Tibial artery (tissue), 4 donors: ENCODE measurements at regions not wholly inside any gene's neighbourhood (a gene's known extent, or its start where the extent isn't known, plus 50 kb on each side); places are given as distances from the start of the nearest gene placed in this dataset.

Experiments
- DNase-seq, 2 donors: peaks; one replicate each; pipeline ENCODE4 v3.0.0-alpha.2; 2019
- H3K27ac ChIP-seq, 2 donors: fragments of 200-600 bp; sonication (generic) in 1 of 2; 1 replicate in 1 of 2; 2 replicates in 1 of 2; pipeline ENCODE4 v1.5.1; 2018 to 2019; ENCODE audit warnings: mild to moderate bottlenecking in 1 of 2
- H3K27me3 ChIP-seq, 2 donors: fragments of 200-600 bp; sonication (generic) in 1 of 2; one replicate each; pipeline versions ENCODE4 v1.5.1 to v1.6.0; 2016 to 2019
- H3K36me3 ChIP-seq, 3 donors: fragments of 200-600 bp; sonication (generic) in 2 of 3; one replicate each; pipeline ENCODE4 v1.5.1; 2016 to 2019; ENCODE audit warnings: mild to moderate bottlenecking in 2 of 3
- H3K4me1 ChIP-seq, 4 donors: fragments of 200-600 bp; sonication (generic) in 2 of 4; 1 replicate in 3 of 4; 2 replicates in 1 of 4; pipeline ENCODE4 v1.5.1; 2016 to 2019
- H3K4me3 ChIP-seq, 2 donors: fragments of 200-600 bp; sonication (generic) in 1 of 2; 1 replicate in 1 of 2; 2 replicates in 1 of 2; pipeline ENCODE4 v1.5.1; 2018 to 2019; ENCODE audit warnings: mild to moderate bottlenecking in 2 of 2
- H3K9me3 ChIP-seq, 3 donors: fragments of 200-600 bp; sonication (generic) in 1 of 3; one replicate each; pipeline ENCODE4 v1.5.1; 2016 to 2019
- intact Hi-C: fragments of 100-400 bp; cut with DNase I; formaldehyde crosslinking; loops from one replicate; pipeline ENCODE4 v1.15.0; 2023; ENCODE audit warnings: low total_unique reads
- TF ChIP-seq, protein P1 (sequence below), 2 experiments: fragments of 200-600 bp in 1 of 2; fragments of 450-650 bp in 1 of 2; IDR thresholded peaks; one replicate each; pipeline ENCODE4 v1.5.1; 2017 to 2019; ENCODE audit warnings: antibody characterized with exemption in 2 of 2, mild to moderate bottlenecking in 1 of 2, moderate library complexity in 1 of 2

DNA sequence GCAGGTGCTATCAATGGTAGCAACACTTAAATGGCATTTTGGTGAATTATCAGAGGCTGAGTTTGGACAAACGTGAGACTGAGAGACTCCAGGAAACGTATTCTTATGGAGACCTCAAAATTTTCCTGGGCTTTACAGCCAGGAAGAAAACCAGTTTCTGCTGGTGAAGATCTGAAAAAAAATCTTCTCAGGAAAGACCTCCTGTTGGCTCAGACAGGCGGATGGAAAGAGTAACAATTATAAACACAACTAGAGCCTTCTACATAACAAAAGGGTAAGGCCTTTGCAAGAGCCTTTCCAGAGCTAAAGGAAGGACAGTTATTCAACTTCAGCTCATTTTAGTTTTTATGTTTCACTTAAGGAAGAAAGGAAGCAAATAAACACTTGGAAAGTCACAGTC lies 274.4 kb downstream of the THBS2 start:
- no peaks in the 10 kb centered on the region for H3K4me1 ChIP-seq
- TF ChIP-seq, protein P1, sequence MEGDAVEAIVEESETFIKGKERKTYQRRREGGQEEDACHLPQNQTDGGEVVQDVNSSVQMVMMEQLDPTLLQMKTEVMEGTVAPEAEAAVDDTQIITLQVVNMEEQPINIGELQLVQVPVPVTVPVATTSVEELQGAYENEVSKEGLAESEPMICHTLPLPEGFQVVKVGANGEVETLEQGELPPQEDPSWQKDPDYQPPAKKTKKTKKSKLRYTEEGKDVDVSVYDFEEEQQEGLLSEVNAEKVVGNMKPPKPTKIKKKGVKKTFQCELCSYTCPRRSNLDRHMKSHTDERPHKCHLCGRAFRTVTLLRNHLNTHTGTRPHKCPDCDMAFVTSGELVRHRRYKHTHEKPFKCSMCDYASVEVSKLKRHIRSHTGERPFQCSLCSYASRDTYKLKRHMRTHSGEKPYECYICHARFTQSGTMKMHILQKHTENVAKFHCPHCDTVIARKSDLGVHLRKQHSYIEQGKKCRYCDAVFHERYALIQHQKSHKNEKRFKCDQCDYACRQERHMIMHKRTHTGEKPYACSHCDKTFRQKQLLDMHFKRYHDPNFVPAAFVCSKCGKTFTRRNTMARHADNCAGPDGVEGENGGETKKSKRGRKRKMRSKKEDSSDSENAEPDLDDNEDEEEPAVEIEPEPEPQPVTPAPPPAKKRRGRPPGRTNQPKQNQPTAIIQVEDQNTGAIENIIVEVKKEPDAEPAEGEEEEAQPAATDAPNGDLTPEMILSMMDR (IDR thresholded peaks at IDR 0.05), result no peak
- peaks cover 0 to 15% (median 10%) of the 10 kb centered on the region in 3 donors for H3K9me3 ChIP-seq
- no peak for DNase-seq
- no peak overlapping the region for H3K4me3 ChIP-seq
- no peaks in the 10 kb centered on the region for H3K36me3 ChIP-seq
- intact Hi-C loops, result no loop called here
- no peaks in the 10 kb centered on the region for H3K27me3 ChIP-seq
- no peak overlapping the region for H3K27ac ChIP-seq

DNA sequence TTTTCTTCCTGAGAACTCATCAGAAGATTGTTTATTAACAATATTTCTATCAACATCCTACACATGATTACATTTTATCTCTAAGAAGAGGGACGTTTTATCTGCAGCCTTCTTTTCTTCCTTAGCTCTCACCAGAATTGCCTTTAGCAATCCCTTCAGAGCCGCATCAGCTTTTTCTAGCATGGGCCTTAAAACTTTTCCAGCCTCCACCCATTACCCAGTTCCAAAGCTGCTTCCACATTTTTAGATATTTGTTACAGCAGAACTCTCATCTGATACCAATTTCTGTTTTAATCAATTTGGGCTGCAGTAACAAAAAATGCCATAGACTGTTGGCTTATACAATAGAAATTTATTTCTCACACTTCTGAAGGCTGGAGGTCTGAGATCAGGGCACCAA lies 281.5 kb downstream of the THBS2 start:
- H3K9me3 ChIP-seq, result no peaks in the 10 kb centered on the region
- peaks cover 0 to 21% (median 5%) of the 10 kb centered on the region in 4 donors for H3K4me1 ChIP-seq
- DNase-seq, result no peak
- H3K27me3 ChIP-seq, result no peaks in the 10 kb centered on the region
- intact Hi-C loops, result no loop called here
- H3K4me3 ChIP-seq, result no peak overlapping the region
- TF ChIP-seq, protein P1 (IDR thresholded peaks at IDR 0.05), result no peak
- no peak overlapping the region for H3K27ac ChIP-seq
- H3K36me3 ChIP-seq, result no peaks in the 10 kb centered on the region

DNA sequence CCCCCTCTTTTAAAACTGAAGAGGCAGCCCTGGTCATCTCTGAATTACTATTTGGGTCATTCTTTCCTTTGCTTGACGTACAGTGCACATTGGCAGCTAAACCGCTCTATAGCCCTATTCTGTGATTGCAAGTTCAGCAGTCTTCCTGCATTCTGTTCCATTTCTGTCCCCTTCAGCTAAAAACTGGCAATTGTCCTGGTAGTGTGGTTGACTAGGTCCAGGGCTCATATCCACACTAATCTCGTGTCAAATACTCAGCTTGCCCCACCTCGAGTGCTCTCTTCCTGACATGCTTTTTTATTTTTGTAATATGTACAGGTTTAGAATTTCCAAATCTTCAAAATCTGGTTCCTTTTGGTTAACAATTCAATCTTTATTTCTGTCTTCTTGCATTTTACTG lies 282.1 kb downstream of the THBS2 start:
- H3K4me3 ChIP-seq, result no peak overlapping the region
- intact Hi-C loops, result no loop called here
- peaks cover 0 to 26% (median 6%) of the 10 kb centered on the region in 4 donors for H3K4me1 ChIP-seq
- no peaks in the 10 kb centered on the region for H3K9me3 ChIP-seq
- no peaks in the 10 kb centered on the region for H3K27me3 ChIP-seq
- H3K27ac ChIP-seq, result no peak overlapping the region
- TF ChIP-seq, protein P1 (IDR thresholded peaks at IDR 0.05), result no peak
- no peak for DNase-seq
- no peaks in the 10 kb centered on the region for H3K36me3 ChIP-seq

DNA sequence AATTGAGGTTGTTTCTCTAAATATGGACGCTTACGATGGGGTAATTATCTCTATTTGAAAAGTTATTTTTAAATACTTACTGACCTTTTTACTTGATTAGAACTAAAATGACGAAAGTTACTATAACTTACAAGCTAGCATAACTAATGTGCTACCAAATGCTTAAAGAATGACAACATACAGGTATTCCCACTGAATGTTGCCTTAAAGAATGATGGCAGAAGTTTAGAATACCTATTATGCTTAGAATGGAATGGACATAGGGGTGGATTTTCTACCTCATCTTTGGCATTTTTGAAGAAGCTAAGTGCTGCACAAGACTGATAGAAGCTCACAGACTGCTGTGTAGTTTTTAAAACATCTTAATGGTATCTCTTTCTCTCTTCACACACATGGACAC lies 284.8 kb downstream of the THBS2 start:
- DNase-seq, result no peak
- Histone ChIP-seq H3K4me3 (no peak overlapping the region), H3K4me1 (peaks cover 0 to 27% (median 6%) of the 10 kb centered on the region in 4 donors), H3K27ac (no peak overlapping the region), H3K27me3 (no peaks in the 10 kb centered on the region), H3K36me3 (no peaks in the 10 kb centered on the region), H3K9me3 (no peaks in the 10 kb centered on the region)
- TF ChIP-seq, protein P1 (IDR thresholded peaks at IDR 0.05), result no peak
- intact Hi-C loops, result no loop called here

DNA sequence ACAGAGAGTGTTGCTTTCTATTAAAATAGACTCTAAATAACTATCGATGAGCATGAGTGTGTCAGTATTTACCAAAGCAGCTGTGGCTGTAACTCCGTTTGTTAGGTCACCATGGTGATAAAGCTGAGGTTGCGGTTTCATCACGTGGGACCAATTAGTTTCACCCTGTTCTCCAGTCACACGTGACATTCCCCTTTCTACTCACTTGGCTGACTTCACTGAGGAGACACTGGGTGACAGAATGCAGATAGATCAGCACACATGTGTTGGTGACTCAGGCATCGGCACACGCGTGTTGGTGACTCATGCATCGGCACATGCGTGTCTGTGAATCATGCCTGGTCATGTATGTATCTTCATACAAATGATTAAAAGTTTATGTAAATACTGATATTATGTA lies 285.4 kb downstream of the THBS2 start:
- Histone ChIP-seq H3K27me3 (no peaks in the 10 kb centered on the region), H3K4me1 (peaks cover 0 to 27% (median 6%) of the 10 kb centered on the region in 4 donors), H3K4me3 (no peak overlapping the region), H3K27ac (peak overlapping the region; percentile 31 to 53), H3K36me3 (no peaks in the 10 kb centered on the region), H3K9me3 (no peaks in the 10 kb centered on the region)
- DNase-seq, result peak in 1 of 2 donors; percentile 38
- intact Hi-C loops, result no loop called here
- TF ChIP-seq, protein P1 (IDR thresholded peaks at IDR 0.05), result no peak
